ENCODE measurements at regions not wholly inside any gene's neighbourhood (a gene's known extent, or its start where the extent isn't known, plus 50 kb on each side); places are given as distances from the start of the nearest gene placed in this dataset.

DNA sequence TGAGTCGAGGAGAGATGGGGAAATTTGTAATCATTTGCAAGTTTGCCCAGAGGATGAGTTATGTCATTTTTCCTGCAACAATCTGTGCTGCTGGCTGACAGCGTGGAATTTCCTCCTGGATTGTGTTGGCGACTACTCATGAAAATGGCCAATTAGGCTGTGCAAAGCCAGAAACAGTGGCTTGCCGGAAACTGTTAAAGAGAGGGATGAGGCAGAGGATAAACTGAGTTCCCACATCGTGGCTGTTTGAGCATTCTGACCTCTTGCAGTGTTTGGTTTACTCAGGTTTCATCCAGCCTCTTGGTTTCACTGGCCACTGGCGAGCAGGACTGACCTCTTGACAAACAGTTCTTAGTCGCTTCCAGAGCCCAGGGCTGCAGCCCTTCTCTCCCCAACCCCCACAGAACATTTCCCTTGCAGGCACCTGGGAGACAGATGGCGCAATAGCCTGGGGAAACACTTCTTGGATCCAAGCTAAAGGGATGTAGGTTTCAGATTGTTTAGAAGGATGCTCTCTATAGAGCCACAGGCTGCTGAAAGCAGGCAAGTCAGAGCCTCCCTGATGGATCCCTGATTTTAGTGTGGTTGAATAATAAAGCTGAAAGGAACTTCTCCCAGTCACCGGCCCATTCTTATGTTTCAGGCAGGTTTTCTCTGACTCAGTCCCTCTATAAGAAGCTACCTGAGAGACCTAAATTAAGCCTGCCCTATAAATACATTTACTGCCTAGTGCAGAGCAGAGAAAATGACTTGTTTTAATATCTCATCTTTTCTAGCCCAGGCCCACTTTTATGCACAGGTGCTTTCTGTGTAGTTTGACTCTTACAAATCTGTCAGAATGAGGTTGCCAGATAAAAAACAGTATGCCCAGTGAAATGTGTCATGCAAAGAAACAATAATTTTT lies 92.8 kb upstream of the UBE2E1 start:
- Histone ChIP-seq H3K9me3 (no peaks in the 10 kb centered on the region), H3K36me3 (no peaks in the 10 kb centered on the region), H3K4me1 (no peaks in the 10 kb centered on the region), H3K27me3 (no peaks in the 10 kb centered on the region), H3K4me3 (ENCODE audit: low read depth, low read length) (peak overlapping the region; percentile 16; the same call in 1 of the 2 replicates)
- TF ChIP-seq, protein P1, sequence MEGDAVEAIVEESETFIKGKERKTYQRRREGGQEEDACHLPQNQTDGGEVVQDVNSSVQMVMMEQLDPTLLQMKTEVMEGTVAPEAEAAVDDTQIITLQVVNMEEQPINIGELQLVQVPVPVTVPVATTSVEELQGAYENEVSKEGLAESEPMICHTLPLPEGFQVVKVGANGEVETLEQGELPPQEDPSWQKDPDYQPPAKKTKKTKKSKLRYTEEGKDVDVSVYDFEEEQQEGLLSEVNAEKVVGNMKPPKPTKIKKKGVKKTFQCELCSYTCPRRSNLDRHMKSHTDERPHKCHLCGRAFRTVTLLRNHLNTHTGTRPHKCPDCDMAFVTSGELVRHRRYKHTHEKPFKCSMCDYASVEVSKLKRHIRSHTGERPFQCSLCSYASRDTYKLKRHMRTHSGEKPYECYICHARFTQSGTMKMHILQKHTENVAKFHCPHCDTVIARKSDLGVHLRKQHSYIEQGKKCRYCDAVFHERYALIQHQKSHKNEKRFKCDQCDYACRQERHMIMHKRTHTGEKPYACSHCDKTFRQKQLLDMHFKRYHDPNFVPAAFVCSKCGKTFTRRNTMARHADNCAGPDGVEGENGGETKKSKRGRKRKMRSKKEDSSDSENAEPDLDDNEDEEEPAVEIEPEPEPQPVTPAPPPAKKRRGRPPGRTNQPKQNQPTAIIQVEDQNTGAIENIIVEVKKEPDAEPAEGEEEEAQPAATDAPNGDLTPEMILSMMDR (IDR thresholded peaks at IDR 0.05; ENCODE audit: low read depth, low read length), result 0 out of 2 replicates have a peak, but pooled peaks have one; percentile 19
- peak; percentile 39 for DNase-seq

- H3K36me3 ChIP-seq, result no peaks in the 10 kb centered on the region
- no peak overlapping the region for H3K4me3 ChIP-seq (ENCODE audit: low read depth, low read length)
- H3K27me3 ChIP-seq, result no peaks in the 10 kb centered on the region
- H3K4me1 ChIP-seq, result no peaks in the 10 kb centered on the region
- DNase-seq, result no peak
- TF ChIP-seq, protein P1 (IDR thresholded peaks at IDR 0.05; ENCODE audit: low read depth, low read length), result no peak
- no peaks in the 10 kb centered on the region for H3K9me3 ChIP-seq
These were observed 92.1 kb upstream of the UBE2E1 start for GRCh38 chr3:23713641-23714040.

DNA sequence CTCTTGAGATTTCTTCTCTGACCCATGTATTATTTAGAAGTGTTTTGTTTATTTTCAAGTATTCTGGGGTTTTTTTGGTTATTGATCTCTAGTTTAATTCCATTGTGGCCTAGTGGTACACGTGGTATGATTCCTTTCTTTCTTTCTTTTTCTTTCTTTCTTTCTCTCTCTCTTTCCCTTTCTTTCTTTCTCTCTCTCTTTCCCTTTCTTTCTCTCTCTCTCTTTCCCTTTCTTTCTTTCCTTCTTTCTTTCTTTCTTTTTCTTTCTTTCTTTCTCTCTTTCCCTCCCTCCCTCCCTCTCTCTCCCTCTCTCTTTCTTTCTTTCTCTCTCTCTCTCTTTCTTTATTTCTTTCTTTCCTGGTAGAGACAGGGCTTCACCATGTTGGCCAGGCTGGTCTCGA lies 85.7 kb upstream of the UBE2E1 start:
- no peak for DNase-seq

DNA sequence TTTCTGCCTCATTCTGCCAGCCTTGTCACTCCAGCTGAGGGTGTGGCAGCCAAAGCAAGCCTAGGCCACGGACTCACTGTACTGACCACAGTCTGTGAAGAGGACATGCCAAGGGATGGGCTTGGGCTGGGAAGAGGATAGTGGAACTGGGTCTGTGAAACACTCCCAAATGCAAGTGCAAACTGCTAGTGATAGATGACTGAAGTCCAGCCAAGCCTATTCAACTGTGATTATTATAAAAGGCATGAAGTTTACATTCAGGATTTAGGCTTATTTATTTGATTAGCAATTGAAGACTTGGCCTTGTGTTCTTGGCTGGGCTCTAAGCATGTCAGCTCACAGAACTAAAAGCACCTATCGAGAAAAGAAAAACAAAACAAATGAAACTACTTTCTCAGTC lies 84.9 kb upstream of the UBE2E1 start:
- no peak for DNase-seq
- H3K9me3 ChIP-seq, result no peaks in the 10 kb centered on the region
- no peaks in the 10 kb centered on the region for H3K4me1 ChIP-seq
- TF ChIP-seq, protein P1 (IDR thresholded peaks at IDR 0.05; ENCODE audit: low read depth, low read length), result no peak
- H3K36me3 ChIP-seq, result no peaks in the 10 kb centered on the region
- H3K4me3 ChIP-seq (ENCODE audit: low read depth, low read length), result no peak overlapping the region
- H3K27me3 ChIP-seq, result no peaks in the 10 kb centered on the region

More for the DNA sequence above, 85.7 kb upstream of the UBE2E1 start:
- TF ChIP-seq, protein P1 (IDR thresholded peaks at IDR 0.05; ENCODE audit: low read depth, low read length), result no peak
- Histone ChIP-seq H3K4me1 (no peaks in the 10 kb centered on the region), H3K9me3 (no peaks in the 10 kb centered on the region), H3K36me3 (no peaks in the 10 kb centered on the region), H3K4me3 (ENCODE audit: low read depth, low read length) (no peak overlapping the region), H3K27me3 (no peaks in the 10 kb centered on the region)

DNA sequence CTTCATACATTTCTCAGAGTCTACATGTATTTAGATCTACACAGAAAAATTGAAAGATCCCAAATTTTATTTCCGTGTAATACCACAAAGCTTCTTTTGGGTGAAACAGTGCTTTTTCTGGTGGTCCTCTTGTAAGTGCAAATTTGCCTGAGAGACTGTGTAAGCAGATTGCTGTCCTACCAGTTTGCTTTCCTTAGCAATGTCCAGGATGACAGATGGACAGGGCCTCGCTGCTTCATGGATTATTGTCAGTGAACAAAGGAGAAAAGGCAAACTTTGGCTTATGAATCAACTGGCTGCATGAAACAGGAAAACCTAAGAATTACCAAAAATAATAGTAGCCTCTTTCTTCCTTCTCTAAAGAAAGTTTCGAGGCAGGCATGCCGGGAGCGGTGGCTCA lies 82.6 kb upstream of the UBE2E1 start:
- Histone ChIP-seq H3K4me3 (ENCODE audit: low read depth, low read length) (no peak overlapping the region), H3K4me1 (no peaks in the 10 kb centered on the region), H3K36me3 (no peaks in the 10 kb centered on the region), H3K9me3 (no peaks in the 10 kb centered on the region), H3K27me3 (no peaks in the 10 kb centered on the region)
- DNase-seq, result no peak
- TF ChIP-seq, protein P1 (IDR thresholded peaks at IDR 0.05; ENCODE audit: low read depth, low read length), result no peak

DNA sequence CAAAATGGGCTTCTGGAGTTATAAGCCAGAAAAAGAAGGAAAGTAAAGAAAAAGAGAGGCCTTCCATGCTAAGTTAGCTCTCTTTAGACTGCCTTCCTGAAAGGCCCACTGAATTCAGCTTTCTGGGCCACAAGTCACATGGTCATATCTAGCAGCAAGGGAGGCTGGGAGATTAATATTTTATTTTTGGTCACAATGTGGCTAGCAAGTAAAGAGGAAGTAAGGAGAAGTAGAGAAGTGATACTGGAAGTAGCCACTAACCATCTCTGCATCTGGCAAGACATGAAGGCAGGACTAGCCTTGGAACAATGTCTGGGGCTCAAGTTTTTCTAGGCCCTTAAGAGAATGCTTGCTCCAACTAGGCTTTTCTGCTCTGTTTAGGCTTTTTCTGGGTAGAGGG lies 81.8 kb upstream of the UBE2E1 start:
- no peaks in the 10 kb centered on the region for H3K4me1 ChIP-seq
- TF ChIP-seq, protein P1 (IDR thresholded peaks at IDR 0.05; ENCODE audit: low read depth, low read length), result no peak
- H3K36me3 ChIP-seq, result no peaks in the 10 kb centered on the region
- no peaks in the 10 kb centered on the region for H3K9me3 ChIP-seq
- no peak overlapping the region for H3K4me3 ChIP-seq (ENCODE audit: low read depth, low read length)
- no peak for DNase-seq
- H3K27me3 ChIP-seq, result no peaks in the 10 kb centered on the region
